Endothelial cell of umbilical vein (primary cell): ENCODE measurements at regions not wholly inside any gene's neighbourhood (a gene's known extent, or its start where the extent isn't known, plus 50 kb on each side); places are given as distances from the start of the nearest gene placed in this dataset.

Experiments
- BruUV-seq: library from RNA; stranded (reverse); fragments of 400-500 nt; replicated peaks from 2 replicates; lab custom pipeline; 2021; lab: Mats Ljungman, UMichigan
- CTCF ChIA-PET: fragments of 300-600, 350-600 bp; sonication (Branson Sonifier 250); formaldehyde crosslinking; loops from one replicate; lab custom pipeline; 2021; ENCODE audit warnings: antibody characterized with exemption, inconsistent platforms; lab: Charles Lee
- POLR2A ChIA-PET: fragments of 300-600, 350-600 bp; sonication (Branson Sonifier 250); formaldehyde crosslinking; loops from one replicate; lab custom pipeline; 2021; ENCODE audit warnings: antibody characterized with exemption, inconsistent platforms; lab: Charles Lee
- DNase-seq: peaks from one replicate; pipeline ENCODE4 v3.0.0-alpha.2; 2011; ENCODE audit warnings: low read depth, low spot score
- FAIRE-seq: peaks from 2 replicates; lab custom pipeline; 2011; peaks lifted over from hg19 to GRCh38; lab: Jason Lieb, UNC
- H2AFZ ChIP-seq: 2 replicates; pipeline ENCODE4 v1.6.0; 2012; ENCODE audit warnings: low read depth, low read length, control low read depth, inconsistent platforms
- H3K27ac ChIP-seq: 2 replicates; pipeline ENCODE4 v1.5.1; 2011; ENCODE audit warnings: low read depth, mild to moderate bottlenecking, control low read depth, low read length, moderate library complexity; ENCODE audit not compliant: insufficient read depth
- H3K27me3 ChIP-seq, 2 experiments: 2 replicates each; pipeline versions ENCODE4 v1.6.0 to v1.6.1; 2011; ENCODE audit warnings: low read length in 2 of 2, mixed read lengths in 1 of 2; ENCODE audit not compliant: control insufficient read depth in 2 of 2, insufficient read depth in 2 of 2
- H3K36me3 ChIP-seq, 2 experiments: 2 replicates in 1 of 2; 3 replicates in 1 of 2; pipeline ENCODE4 v1.5.1; 2011; ENCODE audit warnings: low read length in 2 of 2, mild to moderate bottlenecking in 1 of 2, moderate library complexity in 1 of 2; ENCODE audit not compliant: control insufficient read depth in 2 of 2, insufficient read depth in 2 of 2; ENCODE audit errors: extremely low read depth in 1 of 2
- H3K4me1 ChIP-seq: 3 replicates; pipeline ENCODE4 v1.5.1; 2011; ENCODE audit warnings: mild to moderate bottlenecking, low read length; ENCODE audit not compliant: control insufficient read depth, insufficient read depth; ENCODE audit errors: extremely low read depth
- H3K4me2 ChIP-seq: 2 replicates; pipeline ENCODE4 v1.6.1; 2011; ENCODE audit warnings: low read length, control low read depth, mixed read lengths; ENCODE audit not compliant: insufficient read depth
- H3K4me3 ChIP-seq, 3 experiments: fragments of 200-600 bp in 1 of 3; sonication (generic), shearing (Covaris generic) in 1 of 3; replicated peaks in 1 of 3; 2 replicates each; pipeline ENCODE4 v1.5.1; 2011 to 2016; ENCODE audit warnings: control low read depth in 3 of 3, low read length in 3 of 3, mild to moderate bottlenecking in 2 of 3, inconsistent platforms in 1 of 3, low read depth in 1 of 3, moderate library complexity in 1 of 3; ENCODE audit not compliant: insufficient read depth in 1 of 3
- H3K79me2 ChIP-seq: 2 replicates; pipeline ENCODE4 v1.6.0; 2012; ENCODE audit warnings: low read length, inconsistent platforms; ENCODE audit not compliant: control insufficient read depth, insufficient read depth
- H3K9ac ChIP-seq: replicated peaks from 2 replicates; pipeline ENCODE3; 2011; ENCODE audit warnings: low read length, control low read depth; ENCODE audit not compliant: insufficient read depth; ENCODE audit errors: extremely low read depth
- H3K9me1 ChIP-seq: replicated peaks from 3 replicates; pipeline ENCODE4 v1.6.0; 2011; ENCODE audit warnings: mild to moderate bottlenecking, low read length; ENCODE audit not compliant: control insufficient read depth, insufficient read depth; ENCODE audit errors: extremely low read depth
- H3K9me3 ChIP-seq: replicated peaks from 2 replicates; pipeline ENCODE4 v1.5.1; 2012; ENCODE audit warnings: low read length, inconsistent platforms; ENCODE audit not compliant: control insufficient read depth, insufficient read depth
- H4K20me1 ChIP-seq: replicated peaks from 2 replicates; pipeline ENCODE3; 2011; ENCODE audit warnings: mild to moderate bottlenecking, low read length; ENCODE audit not compliant: control insufficient read depth, insufficient read depth; ENCODE audit errors: extremely low read depth
- EZH2 ChIP-seq: IDR thresholded peaks from 2 replicates; pipeline ENCODE4 v1.6.1; 2012; ENCODE audit warnings: borderline replicate concordance, low read depth, mild to moderate bottlenecking, moderate library complexity, low read length, inconsistent platforms; ENCODE audit not compliant: severe bottlenecking
- FOS ChIP-seq: IDR thresholded peaks from 2 replicates; pipeline ENCODE4 v1.6.1; 2011; ENCODE audit warnings: mild to moderate bottlenecking, low read length, moderate library complexity, borderline replicate concordance; ENCODE audit not compliant: insufficient read depth
- GATA2 ChIP-seq: IDR thresholded peaks from 2 replicates; pipeline ENCODE4 v1.7.0; 2011; ENCODE audit warnings: low read depth, mild to moderate bottlenecking, moderate library complexity, mixed read lengths, low read length; ENCODE audit not compliant: insufficient read length, insufficient read depth
- JUN ChIP-seq: IDR thresholded peaks from 2 replicates; pipeline ENCODE4 v1.6.1; 2011; ENCODE audit warnings: borderline replicate concordance, low read depth; ENCODE audit not compliant: insufficient read length, insufficient read depth
- MYC ChIP-seq: IDR thresholded peaks from one replicate; pipeline ENCODE4 v1.6.1; 2011; ENCODE audit warnings: mild to moderate bottlenecking, low read depth, low read length
- POLR2A ChIP-seq: IDR thresholded peaks from 2 replicates; pipeline ENCODE4 v1.6.1; 2012; ENCODE audit warnings: low read depth, mild to moderate bottlenecking, control low read depth, low read length
- POLR2AphosphoS5 ChIP-seq: IDR thresholded peaks from 2 replicates; pipeline ENCODE4 v1.6.1; 2012; ENCODE audit warnings: low read depth, mild to moderate bottlenecking, control low read depth, low read length, moderate library complexity; ENCODE audit not compliant: insufficient read depth
- dilution Hi-C: fragments of 300-500 bp; cut with MboI; formaldehyde crosslinking; loops from one replicate; pipeline ENCODE4 v1.15.0; 2019; ENCODE audit warnings: low sequenced_read_pairs; ENCODE audit not compliant: extremely low pct_ligation_motif_present
- intact Hi-C: fragments of 100-400 bp; cut with micrococcal nuclease; formaldehyde crosslinking; loops from one replicate; pipeline ENCODE4 v1.10.0; 2022
- TF ChIP-seq, protein P1 (sequence below): IDR thresholded peaks from 2 replicates; pipeline ENCODE4 v1.6.1; 2011; ENCODE audit not compliant: insufficient read depth, insufficient read length
- TF ChIP-seq, protein P2 (sequence below), 2 donors: IDR thresholded peaks; 1 replicate in 1 of 2; 2 replicates in 1 of 2; pipeline ENCODE4 v1.5.1; 2011; ENCODE audit warnings: low read length in 2 of 2, mild to moderate bottlenecking in 2 of 2, moderate library complexity in 2 of 2, control low read depth in 1 of 2, inconsistent platforms in 1 of 2, low read depth in 1 of 2; ENCODE audit not compliant: insufficient read depth in 1 of 2; ENCODE audit errors: extremely low read depth in 1 of 2

DNA sequence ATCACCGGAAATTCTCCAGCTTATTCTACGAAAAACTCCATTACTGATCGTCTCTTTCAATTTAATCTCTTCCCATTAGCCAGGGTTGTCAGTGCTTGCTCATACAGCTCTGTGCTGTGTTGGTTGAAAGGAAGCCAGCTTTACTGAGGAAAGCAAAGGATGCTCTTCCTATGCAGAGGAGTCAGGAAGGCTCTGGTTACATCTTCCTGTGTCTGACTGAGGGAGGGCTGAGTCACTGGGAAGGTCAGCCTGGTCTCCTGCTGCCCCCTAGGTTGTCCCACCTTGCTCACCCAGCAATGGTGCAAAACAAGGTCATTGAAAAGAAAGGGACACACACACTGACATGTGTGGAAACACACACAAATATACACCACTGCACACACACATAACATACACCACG lies 975.6 kb downstream of the DCDC2C start:
- Histone ChIP-seq H3K9me3 (no peaks in the 10 kb centered on the region), H3K4me2 (no peak overlapping the region), H3K4me1 (peaks cover 6% of the 10 kb centered on the region), H3K79me2 (no peaks in the 10 kb centered on the region), H3K4me3 (no peak overlapping the region), H4K20me1 (no peaks in the 10 kb centered on the region), H3K9me1 (no peaks in the 10 kb centered on the region), H3K27ac (no peak overlapping the region), H2AFZ (no peak overlapping the region), H3K9ac (no peak overlapping the region), H3K27me3 (no peaks in the 10 kb centered on the region), H3K36me3 (no peaks in the 10 kb centered on the region)
- CTCF ChIA-PET, result no interaction called here
- no TSS peak for BruUV-seq
- TF ChIP-seq JUN (no peak), FOS (no peak), POLR2A (no peak), EZH2 (no peak), POLR2AphosphoS5 (no peak), MYC (no peak)
- TF ChIP-seq, protein P1, sequence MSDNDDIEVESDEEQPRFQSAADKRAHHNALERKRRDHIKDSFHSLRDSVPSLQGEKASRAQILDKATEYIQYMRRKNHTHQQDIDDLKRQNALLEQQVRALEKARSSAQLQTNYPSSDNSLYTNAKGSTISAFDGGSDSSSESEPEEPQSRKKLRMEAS, result no peak
- no peak for FAIRE-seq
- DNase-seq, result no peak
- intact Hi-C loops, result no loop called here
- dilution Hi-C loops, result no loop called here
- POLR2A ChIA-PET, result no interaction called here

DNA sequence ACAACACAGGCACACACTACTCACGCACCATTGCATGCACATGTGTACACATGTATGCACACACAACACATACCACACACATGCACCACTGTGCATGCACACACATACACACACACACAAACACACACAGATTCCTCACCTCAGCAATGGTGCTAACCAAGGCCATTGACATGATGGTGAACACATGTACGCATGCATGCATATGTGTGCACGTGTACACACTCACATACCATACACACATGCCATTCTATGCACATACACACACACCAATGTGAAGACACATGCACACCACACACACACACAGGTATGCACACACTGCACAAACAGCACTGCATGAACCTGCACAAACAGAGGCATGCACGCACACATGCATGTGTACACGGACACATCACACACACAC lies 976.0 kb downstream of the DCDC2C start:
- Histone ChIP-seq H3K4me2 (no peak overlapping the region), H3K4me3 (no peak overlapping the region), H3K36me3 (no peaks in the 10 kb centered on the region), H3K79me2 (no peaks in the 10 kb centered on the region), H3K4me1 (peaks cover 10% of the 10 kb centered on the region), H3K27ac (no peak overlapping the region), H2AFZ (no peak overlapping the region), H3K27me3 (no peaks in the 10 kb centered on the region), H4K20me1 (no peaks in the 10 kb centered on the region), H3K9me3 (no peaks in the 10 kb centered on the region), H3K9ac (no peak overlapping the region), H3K9me1 (no peaks in the 10 kb centered on the region)
- no peak for FAIRE-seq
- CTCF ChIA-PET, result no interaction called here
- intact Hi-C loops (no loop called here), dilution Hi-C loops (no loop called here)
- DNase-seq, result no peak
- POLR2A ChIA-PET, result no interaction called here
- BruUV-seq, result no TSS peak
- TF ChIP-seq, protein P1, result no peak
- TF ChIP-seq EZH2 (no peak), POLR2A (no peak), FOS (no peak), MYC (no peak), GATA2 (no peak), POLR2AphosphoS5 (no peak), JUN (no peak)
- TF ChIP-seq, protein P2, sequence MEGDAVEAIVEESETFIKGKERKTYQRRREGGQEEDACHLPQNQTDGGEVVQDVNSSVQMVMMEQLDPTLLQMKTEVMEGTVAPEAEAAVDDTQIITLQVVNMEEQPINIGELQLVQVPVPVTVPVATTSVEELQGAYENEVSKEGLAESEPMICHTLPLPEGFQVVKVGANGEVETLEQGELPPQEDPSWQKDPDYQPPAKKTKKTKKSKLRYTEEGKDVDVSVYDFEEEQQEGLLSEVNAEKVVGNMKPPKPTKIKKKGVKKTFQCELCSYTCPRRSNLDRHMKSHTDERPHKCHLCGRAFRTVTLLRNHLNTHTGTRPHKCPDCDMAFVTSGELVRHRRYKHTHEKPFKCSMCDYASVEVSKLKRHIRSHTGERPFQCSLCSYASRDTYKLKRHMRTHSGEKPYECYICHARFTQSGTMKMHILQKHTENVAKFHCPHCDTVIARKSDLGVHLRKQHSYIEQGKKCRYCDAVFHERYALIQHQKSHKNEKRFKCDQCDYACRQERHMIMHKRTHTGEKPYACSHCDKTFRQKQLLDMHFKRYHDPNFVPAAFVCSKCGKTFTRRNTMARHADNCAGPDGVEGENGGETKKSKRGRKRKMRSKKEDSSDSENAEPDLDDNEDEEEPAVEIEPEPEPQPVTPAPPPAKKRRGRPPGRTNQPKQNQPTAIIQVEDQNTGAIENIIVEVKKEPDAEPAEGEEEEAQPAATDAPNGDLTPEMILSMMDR (IDR thresholded peaks at IDR 0.05; ENCODE audit: extremely low read depth in 1 of 2, insufficient read depth in 1 of 2, low read depth in 1 of 2, low read length in 2 of 2), result no peak
